DMS114 treated with DMSO at 0.1 percent for 48 hours (cell line): ENCODE measurements at regions not wholly inside any gene's neighbourhood (a gene's known extent, or its start where the extent isn't known, plus 50 kb on each side); places are given as distances from the start of the nearest gene placed in this dataset.
"Not testable (repeated sequence)": the region's sequence is repeated elsewhere in the genome, so short reads cannot be mapped to it uniquely, and the experiment has no call there.

Experiments
- DNase-seq: peaks from one replicate; lab custom pipeline; 2025; ENCODE audit not compliant: unreplicated experiment; lab: John Stamatoyannopoulos, UW

DNA sequence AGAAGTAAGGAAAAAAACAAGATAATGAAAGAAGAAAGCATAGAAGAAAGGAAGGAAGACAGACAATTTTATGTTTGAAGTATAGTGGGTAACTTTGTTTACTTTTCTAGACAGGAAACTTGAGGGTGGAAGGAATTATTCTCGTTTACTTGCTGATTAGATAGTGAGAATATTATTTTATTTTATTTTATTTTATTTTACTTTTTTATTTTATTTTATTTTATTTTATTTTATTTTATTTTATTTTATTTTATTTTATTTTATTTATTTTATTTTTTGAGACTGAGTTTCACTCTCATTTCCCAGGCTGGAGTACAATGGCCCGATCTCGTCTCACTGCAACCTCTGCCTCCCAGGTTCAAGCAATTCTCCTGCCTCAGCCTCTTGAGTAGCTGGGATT, 623.1 kb upstream of the COX7C start:
- not testable (repeated sequence) for DNase-seq

DNA sequence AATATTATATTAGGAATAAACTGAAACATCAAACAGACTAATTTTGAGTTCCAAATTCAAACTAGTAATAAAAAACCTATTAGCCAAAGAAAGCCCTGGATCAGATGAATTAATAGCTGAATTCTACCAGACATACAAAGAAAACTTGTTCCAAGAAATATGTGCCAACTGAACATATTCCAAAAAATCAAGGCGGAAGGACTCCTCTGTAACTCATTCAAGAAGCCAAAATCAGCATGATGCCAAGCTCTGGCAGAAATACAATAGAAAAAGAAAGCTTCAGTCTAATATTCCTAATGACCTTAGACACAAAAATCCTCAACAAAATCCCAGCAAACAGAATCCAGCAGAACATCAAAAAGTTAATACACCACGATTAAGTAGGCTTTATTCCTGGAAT, 619.1 kb upstream of the COX7C start:
- DNase-seq = no peak

GRCh38 chr5:86008293-86008692, 609.4 kb upstream of the COX7C start:
- DNase-seq = no peak

DNA sequence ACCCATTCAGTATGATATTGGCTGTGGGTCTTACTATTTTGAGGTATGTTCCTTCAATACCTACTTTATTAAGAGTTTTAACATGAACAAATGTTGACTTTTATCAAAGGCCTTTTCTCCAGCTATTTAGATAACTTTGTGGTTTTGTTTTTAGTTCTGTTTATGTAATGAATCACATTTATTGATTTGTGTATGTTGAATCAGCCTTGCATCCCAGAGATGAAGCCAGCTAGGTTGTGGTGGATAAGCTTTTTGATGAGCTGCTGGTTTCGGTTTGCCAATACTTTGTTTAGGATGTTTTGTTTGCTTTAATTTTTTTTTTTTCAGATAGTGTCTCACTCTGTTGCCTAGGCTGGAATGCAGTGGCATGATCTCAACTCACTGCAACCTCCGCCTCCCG, 609.0 kb upstream of the COX7C start:
- no peak for DNase-seq

DNA sequence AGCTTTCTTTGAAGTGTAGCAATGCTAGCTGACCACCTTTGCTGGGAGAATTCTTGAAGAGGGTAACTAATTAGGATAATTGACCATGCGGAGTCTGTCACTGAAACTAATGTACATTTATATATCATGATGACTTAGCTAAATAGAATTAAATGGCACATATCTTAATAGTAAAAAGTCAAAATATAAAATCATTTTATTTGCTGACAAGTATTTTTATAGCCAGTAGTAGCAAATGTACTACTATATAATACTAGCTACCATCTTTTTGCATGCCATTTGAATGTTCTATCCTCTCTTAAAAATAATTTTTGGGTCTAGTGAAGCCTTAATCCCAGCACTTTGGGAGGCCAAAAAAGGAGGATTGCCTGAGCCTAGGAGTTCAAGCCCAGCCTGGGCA, 605.8 kb upstream of the COX7C start:
- DNase-seq = no peak

DNA sequence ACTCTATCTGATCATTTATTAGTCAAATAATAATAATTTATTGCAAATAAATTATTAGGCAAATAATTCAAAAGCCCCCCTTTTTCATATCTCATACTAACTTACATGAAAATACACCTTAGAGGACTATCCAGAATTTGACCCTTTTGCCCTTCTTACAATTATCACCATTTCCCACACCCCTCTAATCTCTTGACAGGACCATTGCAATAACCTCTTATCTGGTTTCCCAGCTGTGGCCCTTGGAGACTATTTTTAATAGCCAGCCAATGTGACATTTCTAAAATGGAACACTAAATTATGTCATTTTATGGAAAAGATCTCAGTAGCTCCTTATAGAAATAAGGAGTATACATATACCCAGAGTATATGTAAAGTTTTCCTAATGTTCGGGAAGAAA, 588.4 kb upstream of the COX7C start:
- no peak for DNase-seq

DNA sequence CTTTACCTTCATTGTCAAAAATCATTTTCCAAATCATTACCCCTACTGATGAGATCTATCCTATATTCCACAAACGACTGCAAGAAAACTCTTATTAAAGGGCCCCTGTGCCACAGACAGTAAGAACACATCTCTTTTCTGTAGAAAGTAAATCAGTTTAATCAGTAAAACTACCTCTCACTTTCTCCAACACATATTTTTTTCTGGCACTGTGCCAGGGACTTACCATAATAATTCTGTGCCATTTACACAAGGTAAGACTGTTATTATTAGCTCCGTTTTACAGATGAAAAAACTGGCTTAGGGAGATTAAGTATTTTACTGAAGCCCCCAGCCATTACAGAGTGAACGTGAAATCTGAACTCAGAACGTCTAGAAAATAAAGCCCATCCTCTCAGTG, 587.0 kb upstream of the COX7C start:
- no peak for DNase-seq

GRCh38 chr5:86038566-86038965, 579.2 kb upstream of the COX7C start:
- no peak for DNase-seq

DNA sequence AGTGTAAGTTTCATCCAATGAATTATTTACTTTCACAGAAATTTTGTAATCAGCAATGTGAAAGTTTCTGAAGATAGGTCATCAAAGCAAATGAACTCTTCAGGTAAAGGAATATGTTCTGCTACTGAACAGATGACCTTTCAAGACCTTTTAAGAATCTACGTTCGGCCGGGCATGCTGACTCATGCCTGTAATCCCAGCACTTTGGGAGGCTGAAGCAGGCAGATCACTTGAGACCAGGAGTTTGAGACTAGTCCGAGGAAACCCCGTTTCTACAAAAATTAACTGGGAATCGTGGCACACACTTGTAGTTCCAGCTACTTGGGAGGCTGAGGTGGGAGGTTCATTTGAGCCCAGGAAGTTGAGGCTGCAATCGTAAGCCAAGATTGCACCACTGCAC, 578.4 kb upstream of the COX7C start:
- DNase-seq = no peak

- DNase-seq = no peak
These were observed 547.0 kb upstream of the COX7C start for GRCh38 chr5:86070719-86071118.

DNA sequence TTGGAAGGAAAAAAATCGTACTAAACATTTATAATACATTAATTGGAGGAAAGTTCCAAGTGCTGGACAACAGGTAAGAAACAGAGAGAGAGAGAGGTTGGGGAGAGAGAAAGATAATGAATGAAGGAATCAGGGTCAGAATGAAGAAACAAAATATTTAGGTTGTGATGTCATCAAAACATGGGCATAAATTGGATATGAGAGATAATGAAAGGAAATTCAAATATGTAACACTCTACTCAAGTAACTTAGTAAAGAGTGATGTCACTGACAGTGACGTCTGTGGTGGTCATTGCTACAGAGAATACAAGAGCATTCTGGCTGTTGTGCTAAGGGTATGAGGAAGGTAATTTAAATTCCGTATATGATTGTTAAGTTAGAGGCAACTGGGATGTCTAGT, 543.4 kb upstream of the COX7C start:
- no peak for DNase-seq

- no peak for DNase-seq
These were observed 542.6 kb upstream of the COX7C start for GRCh38 chr5:86075139-86075538.

GRCh38 chr5:86095092-86095491, 522.6 kb upstream of the COX7C start:
- no peak for DNase-seq

GRCh38 chr5:86101966-86102365, 515.8 kb upstream of the COX7C start:
- DNase-seq = no peak

GRCh38 chr5:86108825-86109224, 508.9 kb upstream of the COX7C start:
- DNase-seq = no peak

GRCh38 chr5:86112249-86112648, 505.5 kb upstream of the COX7C start:
- no peak for DNase-seq

DNA sequence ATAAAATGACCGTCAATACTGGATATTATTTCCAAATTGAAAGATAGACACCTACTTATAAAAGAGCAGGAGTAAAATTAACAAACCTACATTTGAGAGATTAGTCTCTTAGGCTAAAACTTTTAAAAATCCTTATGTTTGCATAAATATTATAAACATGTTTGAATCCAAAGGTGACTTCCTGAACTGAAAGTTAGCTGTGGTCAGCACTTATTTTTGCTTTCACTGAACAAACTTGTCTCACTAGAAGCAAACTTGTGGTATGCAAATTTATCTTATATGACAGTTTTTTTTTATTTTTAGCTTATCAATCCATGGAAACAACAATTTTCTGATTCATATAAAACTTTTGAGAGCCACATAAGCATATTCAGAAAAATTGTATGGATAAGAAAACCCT, 502.6 kb upstream of the COX7C start:
- DNase-seq = no peak

- no peak for DNase-seq
These were observed 499.2 kb upstream of the COX7C start for GRCh38 chr5:86118542-86118941.

GRCh38 chr5:86124333-86124732, 493.4 kb upstream of the COX7C start:
- no peak for DNase-seq

- DNase-seq = no peak
These were observed 491.8 kb upstream of the COX7C start for GRCh38 chr5:86125731-86126601.

DNA sequence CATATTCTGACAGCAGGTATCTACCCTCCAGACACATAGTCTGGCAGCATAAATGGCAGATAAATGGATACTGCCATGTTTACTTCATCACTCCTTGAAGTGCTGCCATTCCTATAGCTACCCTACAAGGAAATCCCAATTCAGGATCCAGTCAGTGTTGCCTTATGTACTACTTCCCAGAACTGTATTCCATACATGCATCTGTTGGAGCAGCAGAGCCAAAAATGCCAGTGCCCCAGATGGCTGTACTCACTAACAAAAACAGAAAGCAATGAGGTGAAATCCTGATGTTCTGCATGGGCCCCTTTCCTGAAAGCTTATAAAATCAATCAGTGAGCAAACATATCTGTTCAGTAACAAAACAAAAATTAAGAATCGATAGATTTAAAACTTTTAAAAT, 490.0 kb upstream of the COX7C start:
- DNase-seq = no peak

GRCh38 chr5:86129009-86129408, 488.7 kb upstream of the COX7C start:
- DNase-seq = no peak

DNA sequence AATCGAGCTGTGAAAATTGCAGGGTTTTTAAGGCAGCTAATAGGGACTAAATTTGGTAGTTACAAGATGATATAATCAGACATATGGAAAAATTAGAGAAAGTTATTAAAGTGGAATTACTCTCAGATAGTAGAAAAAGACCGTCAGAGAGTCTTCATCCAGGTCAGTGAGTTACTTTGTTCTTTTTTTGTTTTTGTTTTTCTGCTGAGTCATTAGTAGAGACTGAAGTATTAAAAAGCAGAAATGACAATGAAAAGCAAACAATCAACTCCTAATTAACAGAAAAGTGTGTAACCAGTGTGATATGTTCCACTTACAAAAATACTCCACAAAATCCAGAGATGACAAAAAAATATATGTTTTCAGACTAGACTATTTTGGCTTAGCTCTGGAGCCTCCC, 480.4 kb upstream of the COX7C start:
- DNase-seq = no peak
